ENCODE measurements at regions not wholly inside any gene's neighbourhood (a gene's known extent, or its start where the extent isn't known, plus 50 kb on each side); places are given as distances from the start of the nearest gene placed in this dataset.

DNA sequence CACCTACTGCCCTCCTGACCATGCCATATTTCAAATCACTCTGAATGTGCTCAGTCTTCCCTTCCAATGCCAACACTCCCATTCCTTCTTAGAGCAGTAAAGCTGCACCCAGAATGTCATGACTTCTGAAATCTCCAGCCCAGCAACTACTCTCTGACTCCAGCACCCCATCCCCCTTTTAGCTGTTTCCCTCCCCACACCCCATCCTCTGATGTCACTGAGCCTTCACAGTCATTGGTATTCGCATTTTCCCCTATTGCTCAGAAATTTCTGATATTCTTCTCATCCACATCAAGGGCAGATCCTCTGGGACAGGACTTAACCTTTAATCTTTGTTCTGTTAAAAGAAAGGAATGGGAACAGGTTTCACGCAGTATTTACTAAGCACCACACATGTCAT lies 67.1 kb upstream of the SLC4A11 start:
- no peak for TF ChIP-seq CTCF (IDR thresholded peaks at IDR 0.05)
- CTCF ChIA-PET = no interaction called here
- no peaks in the 10 kb centered on the region for H3K4me1 Mint-ChIP-seq
- no peaks in the 10 kb centered on the region for H3K9me3 Mint-ChIP-seq
- POLR2A ChIA-PET = no interaction called here
- intact Hi-C loops (cut with micrococcal nuclease) = no loop called here
- DNase-seq = no peak
- no peak overlapping the region for H3K27ac Mint-ChIP-seq
- no peak overlapping the region for H3K4me3 Mint-ChIP-seq
- peaks cover 37% of the 10 kb centered on the region for H3K36me3 Mint-ChIP-seq (ENCODE audit: low read depth)
- no peak for ATAC-seq (ENCODE audit: low read depth)
- H3K27me3 Mint-ChIP-seq = no peaks in the 10 kb centered on the region

GRCh38 chr20:3304456-3304855 lies 65.5 kb upstream of the SLC4A11 start:
- H3K27ac Mint-ChIP-seq = no peak overlapping the region
- ChIA-PET CTCF (no interaction called here), POLR2A (no interaction called here)
- peaks cover 36% of the 10 kb centered on the region for H3K36me3 Mint-ChIP-seq (ENCODE audit: low read depth)
- H3K4me3 Mint-ChIP-seq = no peak overlapping the region
- intact Hi-C loops (cut with micrococcal nuclease) = no loop called here
- H3K27me3 Mint-ChIP-seq = no peaks in the 10 kb centered on the region
- no peak for DNase-seq
- no peaks in the 10 kb centered on the region for H3K9me3 Mint-ChIP-seq
- no peak for ATAC-seq (ENCODE audit: low read depth)
- no peaks in the 10 kb centered on the region for H3K4me1 Mint-ChIP-seq
- TF ChIP-seq CTCF (IDR thresholded peaks at IDR 0.05) = no peak

GRCh38 chr20:3297079-3297378 lies 58.0 kb upstream of the SLC4A11 start:
- ChIA-PET POLR2A (no interaction called here), CTCF (no interaction called here)
- Mint-ChIP-seq H3K4me1 (no peaks in the 10 kb centered on the region), H3K27ac (no peak overlapping the region), H3K36me3 (ENCODE audit: low read depth) (peaks cover 15% of the 10 kb centered on the region), H3K9me3 (no peaks in the 10 kb centered on the region), H3K4me3 (no peak overlapping the region), H3K27me3 (no peaks in the 10 kb centered on the region)
- TF ChIP-seq CTCF (IDR thresholded peaks at IDR 0.05) = no peak
- intact Hi-C loops (cut with micrococcal nuclease) = no loop called here
- DNase-seq (no peak), ATAC-seq (ENCODE audit: low read depth) (no peak)

DNA sequence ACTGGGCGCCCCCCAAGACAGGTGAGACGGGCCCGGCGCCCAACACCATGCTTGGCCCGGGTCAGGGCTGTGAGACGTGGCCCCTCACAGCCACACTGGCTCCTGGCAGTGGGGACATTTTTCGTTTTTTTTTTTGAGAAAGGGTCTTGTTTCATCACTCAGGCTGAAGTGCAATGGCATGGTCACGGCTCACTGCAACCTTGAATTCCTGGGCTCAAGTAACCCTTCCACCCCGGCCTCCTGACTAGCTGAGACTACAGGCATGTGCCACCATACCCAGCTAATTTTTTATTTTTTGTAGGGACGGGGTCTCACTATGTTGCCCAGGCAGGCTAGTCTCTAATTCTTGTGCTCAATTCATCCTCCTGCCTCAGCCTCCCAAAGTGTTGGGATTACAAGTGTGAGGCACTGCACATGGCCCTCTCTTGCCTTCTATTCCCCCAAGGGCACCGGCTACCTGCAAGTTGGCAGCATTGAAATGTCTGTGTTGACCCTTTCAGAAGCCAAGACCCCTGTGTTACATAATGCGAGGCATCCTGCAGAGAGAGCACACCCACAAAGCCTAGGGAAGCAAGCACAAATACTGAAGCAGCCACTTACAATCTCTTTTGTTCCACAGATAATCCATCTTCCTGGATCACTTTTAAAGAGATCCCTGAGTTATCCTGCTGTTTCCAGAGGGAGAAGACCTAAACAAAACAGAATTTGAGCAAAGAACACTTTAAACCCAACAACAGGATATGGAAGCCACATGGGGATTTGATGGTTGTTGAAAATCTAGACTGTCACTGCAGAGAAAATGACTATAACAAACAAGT lies 57.5 kb upstream of the SLC4A11 start:
- Mint-ChIP-seq H3K4me3 (no peak overlapping the region), H3K4me1 (no peaks in the 10 kb centered on the region), H3K27ac (no peak overlapping the region), H3K9me3 (no peaks in the 10 kb centered on the region), H3K27me3 (no peaks in the 10 kb centered on the region), H3K36me3 (ENCODE audit: low read depth) (peaks cover 17% of the 10 kb centered on the region)
- TF ChIP-seq CTCF (IDR thresholded peaks at IDR 0.05) = no peak
- CTCF ChIA-PET = no interaction called here
- intact Hi-C loops (cut with micrococcal nuclease) = no loop called here
- DNase-seq = no peak
- POLR2A ChIA-PET = no interaction called here
- ATAC-seq (ENCODE audit: low read depth) = no peak

Measured in activated B cell treated with CpG ODN at 0.5 μM for 24 hours (primary cell).